Gastroesophageal sphincter (tissue), 4 donors: ENCODE measurements at regions not wholly inside any gene's neighbourhood (a gene's known extent, or its start where the extent isn't known, plus 50 kb on each side); places are given as distances from the start of the nearest gene placed in this dataset.

Source experiments
- ATAC-seq: fragments of 150-250 bp; one replicate; pipeline ENCODE4 v1.9.1; 2016; ENCODE audit warnings: mild to moderate bottlenecking, moderate library complexity
- H3K27ac ChIP-seq, 4 donors: fragments of 200-600 bp; sonication (generic) in 3 of 4; 1 replicate in 3 of 4; 2 replicates in 1 of 4; pipeline ENCODE4 v1.5.1; 2016 to 2019
- H3K27me3 ChIP-seq: fragments of 200-600 bp; sonication (generic); one replicate; pipeline ENCODE4 v1.5.1; 2019
- H3K36me3 ChIP-seq, 2 donors: fragments of 200-600 bp; sonication (generic); one replicate each; pipeline ENCODE4 v1.5.1; 2019; ENCODE audit warnings: control low read depth in 1 of 2
- H3K4me1 ChIP-seq, 3 donors: fragments of 200-600 bp; sonication (generic); 1 replicate in 2 of 3; 2 replicates in 1 of 3; pipeline ENCODE4 v1.5.1; 2016 to 2019; ENCODE audit warnings: control low read depth in 2 of 3
- H3K4me3 ChIP-seq, 2 donors: fragments of 200-600 bp; sonication (generic); one replicate each; pipeline ENCODE4 v1.5.1; 2019; ENCODE audit warnings: mild to moderate bottlenecking in 1 of 2, moderate library complexity in 1 of 2
- H3K9me3 ChIP-seq, 3 donors: fragments of 200-600 bp; sonication (generic); one replicate each; pipeline ENCODE4 v1.5.1; 2017 to 2019; ENCODE audit warnings: control low read depth in 2 of 3
- POLR2AphosphoS5 ChIP-seq: sonication (generic); formaldehyde crosslinking; IDR thresholded peaks from one replicate; pipeline ENCODE4 v1.6.1; 2017; ENCODE audit warnings: antibody characterized with exemption
- WGBS, 2 donors: methylation state at CpG; one replicate each; pipeline ENCODE4 v1.1.5; 2018; ENCODE audit warnings: low coverage in 1 of 2; 5-methylcytosine and 5-hydroxymethylcytosine counted together
- small RNA-seq, 4 donors: library from RNA; depleted of rRNA; stranded (forward); fragments of <200 nt; gene quantifications; one replicate each; pipeline ENCODE3, GENCODE V24; 2016
- TF ChIP-seq, protein P1 (sequence below), 4 experiments: fragments of 200-600 bp in 2 of 4; fragments of 450-650 bp in 2 of 4; sonication (generic) in 1 of 4; IDR thresholded peaks; one replicate each; pipeline ENCODE4 v1.5.1; 2017 to 2019; ENCODE audit warnings: antibody characterized with exemption in 4 of 4, mild to moderate bottlenecking in 2 of 4, moderate library complexity in 2 of 4

- ATAC-seq, result no peak
- H3K4me1 ChIP-seq, result peaks cover 4 to 16% (median 11%) of the 10 kb centered on the region in 3 donors
- WGBS, 2 donors, result 92 to 100% methylated on average over 1 to 2 of the region's 4 CpGs
- no peaks in the 10 kb centered on the region for H3K27me3 ChIP-seq
- H3K36me3 ChIP-seq, result peaks cover 0 to 75% of the 10 kb centered on the region in 2 donors
- H3K27ac ChIP-seq, result no peak overlapping the region
- H3K4me3 ChIP-seq, result no peak overlapping the region
- no peaks in the 10 kb centered on the region for H3K9me3 ChIP-seq
- no peak for TF ChIP-seq POLR2AphosphoS5
- TF ChIP-seq, protein P1, sequence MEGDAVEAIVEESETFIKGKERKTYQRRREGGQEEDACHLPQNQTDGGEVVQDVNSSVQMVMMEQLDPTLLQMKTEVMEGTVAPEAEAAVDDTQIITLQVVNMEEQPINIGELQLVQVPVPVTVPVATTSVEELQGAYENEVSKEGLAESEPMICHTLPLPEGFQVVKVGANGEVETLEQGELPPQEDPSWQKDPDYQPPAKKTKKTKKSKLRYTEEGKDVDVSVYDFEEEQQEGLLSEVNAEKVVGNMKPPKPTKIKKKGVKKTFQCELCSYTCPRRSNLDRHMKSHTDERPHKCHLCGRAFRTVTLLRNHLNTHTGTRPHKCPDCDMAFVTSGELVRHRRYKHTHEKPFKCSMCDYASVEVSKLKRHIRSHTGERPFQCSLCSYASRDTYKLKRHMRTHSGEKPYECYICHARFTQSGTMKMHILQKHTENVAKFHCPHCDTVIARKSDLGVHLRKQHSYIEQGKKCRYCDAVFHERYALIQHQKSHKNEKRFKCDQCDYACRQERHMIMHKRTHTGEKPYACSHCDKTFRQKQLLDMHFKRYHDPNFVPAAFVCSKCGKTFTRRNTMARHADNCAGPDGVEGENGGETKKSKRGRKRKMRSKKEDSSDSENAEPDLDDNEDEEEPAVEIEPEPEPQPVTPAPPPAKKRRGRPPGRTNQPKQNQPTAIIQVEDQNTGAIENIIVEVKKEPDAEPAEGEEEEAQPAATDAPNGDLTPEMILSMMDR (IDR thresholded peaks at IDR 0.05), result no peak
Observed at GRCh38 chr1:206420471-206420870, 49.8 kb upstream of the IKBKE start.

Small RNA genes lying in the stretch of these regions (small RNA-seq; reads per million reads assigned to genes)
- gene AC244023.1, result 0 reads per million in 4 donors
